Fibroblast of skin of left quadriceps (primary cell): ENCODE measurements at regions not wholly inside any gene's neighbourhood (a gene's known extent, or its start where the extent isn't known, plus 50 kb on each side); places are given as distances from the start of the nearest gene placed in this dataset.

Experiments used
- DNase-seq, 2 experiments: peaks; one replicate each; pipeline ENCODE4 v3.0.0-alpha.2; 2013; ENCODE audit warnings: low read depth in 2 of 2

- no peak for DNase-seq
Measured at GRCh38 chr11:69931060-69931910, 112.1 kb upstream of the FGF3 start.

- DNase-seq: no peak
Measured at GRCh38 chr11:69931994-69932910, 113.0 kb upstream of the FGF3 start.

DNA sequence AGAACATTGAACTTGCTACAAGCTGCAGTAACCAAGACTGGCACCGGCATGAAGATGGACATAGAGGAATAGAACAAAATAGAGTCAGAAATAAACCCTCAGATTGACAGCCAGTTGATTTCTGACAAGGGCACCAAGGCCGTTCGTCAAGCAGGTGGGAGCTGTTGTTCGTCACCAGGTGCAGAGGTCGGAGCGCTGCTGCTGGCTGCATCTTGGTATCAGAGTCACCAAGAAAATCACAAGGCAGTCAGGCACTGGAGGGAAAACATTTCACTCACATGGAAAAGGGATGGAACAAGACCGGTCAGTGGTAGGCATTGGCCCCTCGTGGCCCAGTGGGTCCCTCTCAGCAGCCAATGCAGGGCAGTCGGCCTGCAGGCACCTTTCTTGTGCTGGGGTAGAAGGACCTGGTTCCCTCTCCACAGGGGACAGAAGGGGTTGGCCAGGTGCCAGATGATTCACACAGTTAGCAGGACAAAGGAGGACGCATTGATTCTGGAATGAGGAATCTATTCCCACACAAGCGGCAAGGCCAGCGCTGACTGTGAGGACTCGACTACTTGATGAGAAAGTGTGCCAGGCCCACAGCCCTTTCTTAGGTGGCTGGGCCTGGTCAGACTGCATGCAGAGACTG lies 115.8 kb upstream of the FGF3 start:
- no peak for DNase-seq

DNA sequence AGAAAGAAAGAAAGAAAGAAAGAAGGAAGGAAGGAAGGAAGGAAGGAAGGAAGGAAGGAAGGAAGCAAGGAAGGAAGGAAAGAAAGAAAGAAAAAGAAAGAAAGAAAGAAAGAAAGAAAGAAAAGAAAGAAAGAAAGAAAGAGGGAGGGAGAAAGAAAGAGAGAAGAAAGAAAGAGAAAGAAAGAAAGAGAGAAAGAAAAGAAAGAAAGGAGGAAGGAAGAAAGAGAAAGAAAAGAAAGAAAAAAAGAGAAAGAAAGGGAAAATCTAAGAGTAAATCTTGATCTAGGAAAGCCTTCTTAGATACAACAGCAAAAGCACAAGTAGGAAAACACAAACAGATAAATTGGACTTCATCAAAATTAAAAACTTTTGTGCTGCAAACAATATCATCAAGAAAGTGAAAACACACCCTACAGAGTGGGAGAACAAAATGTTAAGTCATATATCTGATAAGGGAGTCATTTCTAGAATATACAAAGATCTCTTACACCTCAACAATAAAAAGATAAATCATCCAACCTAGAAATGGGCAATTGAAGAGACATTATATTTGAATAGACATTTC lies 116.8 kb upstream of the FGF3 start:
- DNase-seq: no peak

- no peak for DNase-seq
Measured at GRCh38 chr11:69936771-69937170, 117.6 kb upstream of the FGF3 start.

- no peak for DNase-seq
Measured at GRCh38 chr11:69938206-69938605, 119.0 kb upstream of the FGF3 start.

- no peak for DNase-seq
Measured at GRCh38 chr11:69939551-69940245, 120.5 kb upstream of the FGF3 start.

- no peak for DNase-seq
Measured at GRCh38 chr11:69940246-69940610, 121.0 kb upstream of the FGF3 start.

- DNase-seq: no peak
Measured at GRCh38 chr11:69941546-69942332, 122.5 kb upstream of the FGF3 start.

DNA sequence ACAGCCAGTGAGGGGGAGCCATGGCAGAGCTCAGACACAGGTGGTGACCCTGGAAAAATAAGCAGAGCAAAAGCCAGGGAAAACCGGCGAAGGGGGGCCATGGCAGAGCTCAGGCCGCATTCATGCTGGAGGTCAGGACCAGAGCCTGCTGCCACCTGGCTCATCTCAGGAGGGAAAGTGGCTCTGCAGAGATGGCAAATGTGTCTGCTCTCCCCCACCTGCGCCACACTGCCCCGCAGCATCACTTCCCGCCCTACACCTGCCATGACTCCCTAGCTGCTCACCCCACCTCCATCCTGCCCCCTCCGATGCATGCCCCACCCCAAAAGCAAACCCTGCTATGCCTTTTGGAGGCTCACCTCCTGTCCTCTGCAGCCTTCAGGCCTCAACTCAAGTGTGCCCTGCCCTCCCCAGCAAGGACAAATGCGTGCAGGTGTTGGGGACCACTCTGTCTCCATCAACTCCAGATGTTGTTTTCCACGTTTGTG lies 123.2 kb upstream of the FGF3 start:
- no peak for DNase-seq

- no peak for DNase-seq
Measured at GRCh38 chr11:69943066-69943465, 123.8 kb upstream of the FGF3 start.

DNA sequence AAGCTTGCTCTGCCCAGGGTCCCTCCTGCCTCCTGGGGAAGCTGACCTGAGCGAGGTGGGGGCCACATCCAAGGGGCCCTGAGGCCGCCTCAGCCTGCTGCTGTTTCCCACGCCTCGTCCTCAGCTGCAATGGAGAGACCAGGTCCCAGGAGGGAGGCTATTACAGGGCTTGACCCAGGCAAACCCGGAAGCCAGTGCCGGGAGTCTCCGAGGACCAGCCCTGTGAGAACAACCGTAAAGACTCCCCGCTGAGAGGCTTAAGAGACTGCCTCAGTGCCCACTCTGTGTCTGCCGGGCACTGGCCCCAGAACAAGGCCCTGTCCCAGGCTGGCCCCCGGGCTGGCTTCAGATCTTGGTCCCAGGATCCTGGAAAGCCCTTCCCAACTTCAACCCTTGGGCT lies 124.3 kb upstream of the FGF3 start:
- no peak for DNase-seq

DNA sequence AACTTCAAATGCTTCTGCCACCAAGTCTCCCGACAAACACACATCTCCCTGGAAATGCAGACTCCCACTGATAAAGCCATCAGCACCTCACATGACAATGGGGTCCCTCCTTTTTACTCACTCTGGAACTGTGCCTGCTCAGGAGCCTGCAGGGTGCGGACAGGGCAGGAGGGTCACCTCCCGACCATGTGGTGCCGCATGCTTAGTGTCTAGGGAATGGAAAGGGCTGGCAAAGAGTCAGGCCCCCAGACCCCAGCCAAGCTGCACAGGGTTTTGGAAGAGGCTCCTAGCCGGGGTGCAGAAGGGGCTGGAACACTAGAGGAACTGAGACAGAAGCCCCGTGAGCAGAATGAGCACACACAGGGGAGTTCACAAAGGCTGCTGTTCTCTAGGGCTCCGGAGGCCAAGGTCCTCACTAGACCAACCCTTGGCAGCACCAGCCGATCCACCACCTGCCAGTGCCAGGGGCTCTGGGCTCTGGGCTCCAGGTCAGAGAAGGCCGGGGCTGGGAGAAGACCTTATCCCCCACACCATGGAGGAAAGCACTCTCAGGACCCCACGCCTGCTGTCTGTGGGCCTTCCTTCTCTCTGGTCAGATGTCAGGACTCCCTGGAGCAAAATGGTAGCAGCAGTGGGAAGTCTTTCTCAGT lies 125.1 kb upstream of the FGF3 start:
- DNase-seq: no peak

- DNase-seq: no peak
Measured at GRCh38 chr11:69945157-69945556, 125.9 kb upstream of the FGF3 start.

GRCh38 chr11:69947059-69947792 lies 128.0 kb upstream of the FGF3 start:
- DNase-seq: no peak

DNA sequence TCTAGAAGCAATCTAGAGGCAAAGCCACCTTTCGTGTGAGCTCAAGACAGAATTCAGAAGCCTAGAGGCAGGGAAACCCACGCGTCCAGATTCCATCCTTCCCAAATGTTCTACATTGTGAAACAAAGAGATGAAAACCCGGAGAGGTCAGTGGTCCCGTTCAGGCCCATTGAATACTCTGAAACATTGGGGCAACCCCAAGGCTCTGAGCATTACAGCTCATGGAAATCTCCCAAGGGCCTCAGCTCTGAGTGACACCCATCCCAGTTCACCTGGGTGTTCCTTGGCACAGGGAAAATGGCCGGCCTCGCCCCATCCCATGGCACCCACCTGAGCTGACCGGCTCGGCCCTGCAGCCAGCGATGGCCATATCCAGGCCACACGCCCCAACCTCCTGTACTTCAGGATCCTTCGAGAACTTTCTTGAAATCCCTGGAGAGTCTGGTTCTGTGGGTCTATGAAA lies 128.6 kb upstream of the FGF3 start:
- no peak for DNase-seq

GRCh38 chr11:69948256-69949141 lies 129.3 kb upstream of the FGF3 start:
- no peak for DNase-seq

DNA sequence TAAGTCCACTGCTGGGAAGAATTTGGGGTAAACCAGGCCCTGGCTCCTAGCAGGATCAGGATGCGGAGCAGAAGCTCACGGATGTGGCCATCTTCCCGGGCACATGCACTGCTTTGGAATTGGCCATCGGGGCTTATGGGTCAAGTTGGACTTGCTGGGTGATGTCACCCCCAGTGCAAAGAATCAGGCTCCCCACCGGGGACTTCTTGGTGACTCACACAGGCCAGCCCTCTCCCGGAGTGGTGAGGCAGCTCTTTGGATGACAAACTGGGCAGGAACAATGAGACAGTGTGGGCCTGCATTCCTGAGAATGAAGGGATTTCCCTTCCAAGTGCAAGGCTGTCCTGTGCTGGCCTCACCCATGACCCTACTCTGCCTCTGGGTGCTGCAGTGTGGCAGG lies 128.8 kb upstream of the ANO1 start:
- DNase-seq: peak in 1 of 2 experiments; percentile 4
